HEK293 (cell line): ENCODE measurements at regions not wholly inside any gene's neighbourhood (a gene's known extent, or its start where the extent isn't known, plus 50 kb on each side); places are given as distances from the start of the nearest gene placed in this dataset.

Source experiments
- CTCF ChIA-PET: fragments of 350-600 bp; formaldehyde crosslinking; extraction: SDS; loops from one replicate; lab custom pipeline; 2021; ENCODE audit warnings: antibody characterized with exemption; lab: Yijun Ruan, JAX
- POLR2A ChIA-PET: fragments of 300-600 bp; formaldehyde crosslinking; extraction: SDS; loops from one replicate; lab custom pipeline; 2020; ENCODE audit warnings: antibody characterized with exemption, inconsistent platforms; lab: Yijun Ruan, JAX
- H3K27ac ChIP-seq: fragments of 200-500 bp; sonication (Bioruptor generic); 2 replicates; pipeline ENCODE4 v1.5.1; 2014; ENCODE audit warnings: low read depth, low read length, control low read depth, inconsistent platforms; ENCODE audit errors: extremely low read depth
- H3K36me3 ChIP-seq, 2 experiments: fragments of 200-500 bp in 1 of 2; sonication (Bioruptor generic) in 1 of 2; 1 replicate in 1 of 2; 2 replicates in 1 of 2; pipeline ENCODE4 v1.5.1; 2014 to 2017; ENCODE audit warnings: inconsistent platforms in 2 of 2, low read length in 2 of 2; ENCODE audit not compliant: control insufficient read depth in 2 of 2, insufficient read depth in 1 of 2
- H3K4me1 ChIP-seq: fragments of 200-500 bp; sonication (Bioruptor generic); 2 replicates; pipeline ENCODE4 v1.5.1; 2014; ENCODE audit warnings: mild to moderate bottlenecking, low read length, inconsistent platforms; ENCODE audit not compliant: control insufficient read depth, insufficient read depth
- H3K4me3 ChIP-seq: 2 replicates; pipeline ENCODE4 v1.5.1; 2011; ENCODE audit warnings: low read depth, mild to moderate bottlenecking, control low read depth, low read length, moderate library complexity
- H3K9me3 ChIP-seq: fragments of 200-500 bp; sonication (Bioruptor generic); 2 replicates; pipeline ENCODE4 v1.5.1; 2014; ENCODE audit warnings: low read depth, low read length, inconsistent platforms; ENCODE audit not compliant: control insufficient read depth, insufficient read depth
- GLI2 ChIP-seq: fragments of 450-650 bp; formaldehyde crosslinking; IDR thresholded peaks from 2 replicates; pipeline ENCODE4; 2017; ENCODE audit warnings: missing biosample characterization, missing genetic modification characterization, low read depth, borderline replicate concordance
- KLF9 ChIP-seq: fragments of 450-650 bp; formaldehyde crosslinking; IDR thresholded peaks from 2 replicates; pipeline ENCODE4 v1.5.1; 2016; ENCODE audit warnings: missing biosample characterization, missing genetic modification characterization, low read depth
- MEIS1 ChIP-seq: sonication (generic); formaldehyde crosslinking; IDR thresholded peaks from 2 replicates; pipeline ENCODE4 v1.8.1; 2022; ENCODE audit warnings: missing genetic modification reagents, mild to moderate bottlenecking, borderline replicate concordance
- OSR2 ChIP-seq: fragments of 450-650 bp; formaldehyde crosslinking; IDR thresholded peaks from 2 replicates; pipeline ENCODE4 v1.5.1; 2016; ENCODE audit warnings: missing biosample characterization, missing genetic modification characterization
- PBX3 ChIP-seq: sonication (generic); formaldehyde crosslinking; IDR thresholded peaks from 2 replicates; pipeline ENCODE4 v1.8.1; 2022; ENCODE audit warnings: mild to moderate bottlenecking, moderate library complexity, missing genetic modification reagents
- TCF7L2 ChIP-seq: IDR thresholded peaks from 2 replicates; pipeline ENCODE4 v1.6.1; 2011; ENCODE audit warnings: low read depth, mild to moderate bottlenecking, inconsistent platforms, low read length, moderate library complexity, borderline replicate concordance
- TRIM28 ChIP-seq: IDR thresholded peaks from 2 replicates; pipeline ENCODE4 v1.6.1; 2011; ENCODE audit warnings: low read length, control low read depth, borderline replicate concordance
- ZFP37 ChIP-seq: fragments of 450-650 bp; formaldehyde crosslinking; IDR thresholded peaks from 2 replicates; pipeline ENCODE4 v1.5.1; 2016; ENCODE audit warnings: missing biosample characterization, missing genetic modification characterization
- ZNF10 ChIP-seq: fragments of 450-650 bp; formaldehyde crosslinking; IDR thresholded peaks from 2 replicates; pipeline ENCODE4 v1.5.1; 2017; ENCODE audit warnings: missing biosample characterization, missing genetic modification characterization
- ZNF138 ChIP-seq: fragments of 450-650 bp; formaldehyde crosslinking; IDR thresholded peaks from 2 replicates; pipeline ENCODE4 v1.5.1; 2016; ENCODE audit warnings: missing biosample characterization, missing genetic modification characterization, borderline replicate concordance
- ZNF175 ChIP-seq: fragments of 450-650 bp; formaldehyde crosslinking; IDR thresholded peaks from 2 replicates; pipeline ENCODE4 v1.5.1; 2016; ENCODE audit warnings: missing biosample characterization, missing genetic modification characterization
- ZNF211 ChIP-seq: fragments of 450-650 bp; formaldehyde crosslinking; IDR thresholded peaks from 2 replicates; pipeline ENCODE4 v1.5.1; 2016; ENCODE audit warnings: low read depth, missing biosample characterization, missing genetic modification characterization
- ZNF214 ChIP-seq: fragments of 450-650 bp; formaldehyde crosslinking; IDR thresholded peaks from 2 replicates; pipeline ENCODE4 v1.5.1; 2017; ENCODE audit warnings: missing biosample characterization, mild to moderate bottlenecking, missing genetic modification characterization, borderline replicate concordance
- ZNF311 ChIP-seq: fragments of 450-650 bp; formaldehyde crosslinking; IDR thresholded peaks from 2 replicates; pipeline ENCODE4 v1.5.1; 2017; ENCODE audit warnings: missing biosample characterization, missing genetic modification characterization, borderline replicate concordance
- ZNF354C ChIP-seq: fragments of 450-650 bp; formaldehyde crosslinking; IDR thresholded peaks from 2 replicates; pipeline ENCODE4 v1.5.1; 2016; ENCODE audit warnings: missing biosample characterization, missing genetic modification characterization, low read depth, borderline replicate concordance
- ZNF394 ChIP-seq: fragments of 450-650 bp; formaldehyde crosslinking; IDR thresholded peaks from 2 replicates; pipeline ENCODE4 v1.5.1; 2016; ENCODE audit warnings: missing biosample characterization, missing genetic modification characterization, mild to moderate bottlenecking, moderate library complexity, borderline replicate concordance
- ZNF398 ChIP-seq: fragments of 450-650 bp; formaldehyde crosslinking; IDR thresholded peaks from 2 replicates; pipeline ENCODE4 v1.5.1; 2017; ENCODE audit warnings: missing biosample characterization, missing genetic modification characterization
- ZNF473 ChIP-seq: fragments of 450-650 bp; formaldehyde crosslinking; IDR thresholded peaks from 2 replicates; pipeline ENCODE4 v1.5.1; 2017; ENCODE audit warnings: missing biosample characterization, missing genetic modification characterization
- ZNF548 ChIP-seq: fragments of 450-650 bp; formaldehyde crosslinking; IDR thresholded peaks from 2 replicates; pipeline ENCODE4 v1.5.1; 2016; ENCODE audit warnings: missing biosample characterization, missing genetic modification characterization
- ZNF561 ChIP-seq: fragments of 450-650 bp; IDR thresholded peaks from 2 replicates; pipeline ENCODE4 v1.5.1; 2018; ENCODE audit warnings: missing biosample characterization, missing genetic modification characterization, borderline replicate concordance
- ZNF639 ChIP-seq: fragments of 450-650 bp; formaldehyde crosslinking; IDR thresholded peaks from 2 replicates; pipeline ENCODE4 v1.5.1; 2016; ENCODE audit warnings: missing biosample characterization, missing genetic modification characterization
- ZNF677 ChIP-seq: fragments of 450-650 bp; IDR thresholded peaks from 2 replicates; pipeline ENCODE4 v1.5.0; 2018; ENCODE audit warnings: missing biosample characterization, mild to moderate bottlenecking, missing genetic modification characterization, moderate library complexity
- ZNF704 ChIP-seq: fragments of 450-650 bp; formaldehyde crosslinking; IDR thresholded peaks from 2 replicates; pipeline ENCODE4 v1.5.1; 2016; ENCODE audit warnings: missing biosample characterization, missing genetic modification characterization
- ZNF830 ChIP-seq: fragments of 450-650 bp; IDR thresholded peaks from 2 replicates; pipeline ENCODE4 v1.5.0; 2018; ENCODE audit warnings: missing biosample characterization, missing genetic modification characterization, low read depth, mild to moderate bottlenecking, moderate library complexity

- H3K27ac ChIP-seq = no peak overlapping the region
- no peaks in the 10 kb centered on the region for H3K9me3 ChIP-seq
- H3K36me3 ChIP-seq = no peaks in the 10 kb centered on the region
- H3K4me1 ChIP-seq = no peaks in the 10 kb centered on the region
- no peak overlapping the region for H3K4me3 ChIP-seq
- POLR2A ChIA-PET = no interaction called here
- CTCF ChIA-PET = no interaction called here
- TF ChIP-seq ZNF548 = no peak
- no peak for TF ChIP-seq ZNF175 (tag by site-specific recombination)
- no peak for TF ChIP-seq TRIM28
- TF ChIP-seq ZNF677 (tag by site-specific recombination) = no peak
- no peak for TF ChIP-seq TCF7L2
- TF ChIP-seq MEIS1 (CRISPR knock-in tag) = no peak
These were observed 174.5 kb downstream of the KCTD12 start for GRCh38 chr13:76711550-76712182.

- CTCF ChIA-PET = no interaction called here
- POLR2A ChIA-PET = no interaction called here
- no peaks in the 10 kb centered on the region for H3K4me1 ChIP-seq
- H3K9me3 ChIP-seq = no peaks in the 10 kb centered on the region
- TF ChIP-seq TCF7L2 (no peak), ZNF561 (tag by site-specific recombination) (no peak), ZNF354C (tag by site-specific recombination) (no peak), ZNF830 (tag by site-specific recombination) (no peak), ZNF639 (tag by site-specific recombination) (no peak), ZFP37 (tag by site-specific recombination) (no peak), PBX3 (CRISPR knock-in tag) (no peak), ZNF211 (no peak), ZNF138 (tag by site-specific recombination) (no peak), ZNF311 (tag by site-specific recombination) (no peak), ZNF398 (tag by site-specific recombination) (no peak), KLF9 (tag by site-specific recombination) (no peak)
- no peaks in the 10 kb centered on the region for H3K36me3 ChIP-seq
- H3K4me3 ChIP-seq = no peak overlapping the region
- H3K27ac ChIP-seq = no peak overlapping the region
These were observed 176.4 kb downstream of the KCTD12 start for GRCh38 chr13:76709851-76710250.

GRCh38 chr13:76708138-76708688 lies 178.0 kb downstream of the KCTD12 start:
- CTCF ChIA-PET = no interaction called here
- no peaks in the 10 kb centered on the region for H3K4me1 ChIP-seq
- H3K9me3 ChIP-seq = no peaks in the 10 kb centered on the region
- no peaks in the 10 kb centered on the region for H3K36me3 ChIP-seq
- no peak overlapping the region for H3K4me3 ChIP-seq
- no peak overlapping the region for H3K27ac ChIP-seq
- POLR2A ChIA-PET = no interaction called here
- TF ChIP-seq GLI2 = no peak
- no peak for TF ChIP-seq ZNF704 (tag by site-specific recombination)
- no peak for TF ChIP-seq OSR2 (tag by site-specific recombination)
- TF ChIP-seq ZNF394 = no peak
- no peak for TF ChIP-seq ZNF211
- TF ChIP-seq ZNF214 = no peak
- no peak for TF ChIP-seq ZNF473 (tag by site-specific recombination)
- no peak for TF ChIP-seq PBX3 (CRISPR knock-in tag)
- TF ChIP-seq ZNF10 (tag by site-specific recombination) = no peak
